COLO668 (cell line): ENCODE measurements at regions not wholly inside any gene's neighbourhood (a gene's known extent, or its start where the extent isn't known, plus 50 kb on each side); places are given as distances from the start of the nearest gene placed in this dataset.
A peak's percentile ranks its signal among the peaks of the same experiment; 100 is the strongest.

ENCODE experiments used
- DNase-seq: peaks from one replicate; lab custom pipeline; 2025; ENCODE audit not compliant: unreplicated experiment; lab: John Stamatoyannopoulos, UW

- DNase-seq: peak; percentile 57
Measured at GRCh38 chr16:85462714-85463611, 150.2 kb upstream of the GSE1 start.

DNA sequence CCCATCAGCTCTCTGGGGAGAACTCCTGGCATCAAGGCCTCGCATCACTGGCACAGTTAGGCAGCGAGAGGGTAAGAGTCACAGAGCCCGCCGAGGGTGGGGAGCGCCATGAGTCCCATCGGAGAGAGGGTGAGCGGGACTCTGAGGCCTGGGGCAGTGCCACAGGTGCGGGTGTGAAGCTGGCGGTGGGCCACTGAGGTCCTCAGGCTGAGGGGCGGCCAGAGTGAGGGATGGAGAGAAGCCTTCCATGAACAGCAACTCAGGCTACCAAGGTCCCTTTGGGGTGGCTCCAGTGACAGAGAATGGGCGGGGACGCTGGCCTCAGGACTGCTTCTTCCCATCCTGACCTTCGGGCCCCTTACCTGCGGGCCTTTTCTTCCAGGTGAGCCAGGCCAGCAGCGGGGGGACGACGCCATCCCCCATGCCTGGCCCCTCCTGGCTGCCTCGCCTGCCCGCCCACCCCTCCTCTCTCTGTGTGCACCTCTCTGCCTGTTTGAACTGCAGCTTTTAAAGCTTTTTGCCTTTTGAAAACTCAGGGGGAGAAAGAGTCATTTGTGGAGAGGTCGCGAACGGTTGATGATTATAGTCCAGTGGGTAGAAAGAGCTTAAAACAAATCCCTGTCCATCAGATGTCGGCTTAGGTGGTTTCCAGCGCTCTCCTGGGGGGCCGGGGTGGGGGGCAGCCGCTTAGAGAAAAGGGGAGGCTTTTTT lies 149.3 kb upstream of the GSE1 start:
- peak; percentile 57 for DNase-seq

- DNase-seq: peak; percentile 81
Measured at GRCh38 chr16:85464383-85465305, 148.5 kb upstream of the GSE1 start.

DNA sequence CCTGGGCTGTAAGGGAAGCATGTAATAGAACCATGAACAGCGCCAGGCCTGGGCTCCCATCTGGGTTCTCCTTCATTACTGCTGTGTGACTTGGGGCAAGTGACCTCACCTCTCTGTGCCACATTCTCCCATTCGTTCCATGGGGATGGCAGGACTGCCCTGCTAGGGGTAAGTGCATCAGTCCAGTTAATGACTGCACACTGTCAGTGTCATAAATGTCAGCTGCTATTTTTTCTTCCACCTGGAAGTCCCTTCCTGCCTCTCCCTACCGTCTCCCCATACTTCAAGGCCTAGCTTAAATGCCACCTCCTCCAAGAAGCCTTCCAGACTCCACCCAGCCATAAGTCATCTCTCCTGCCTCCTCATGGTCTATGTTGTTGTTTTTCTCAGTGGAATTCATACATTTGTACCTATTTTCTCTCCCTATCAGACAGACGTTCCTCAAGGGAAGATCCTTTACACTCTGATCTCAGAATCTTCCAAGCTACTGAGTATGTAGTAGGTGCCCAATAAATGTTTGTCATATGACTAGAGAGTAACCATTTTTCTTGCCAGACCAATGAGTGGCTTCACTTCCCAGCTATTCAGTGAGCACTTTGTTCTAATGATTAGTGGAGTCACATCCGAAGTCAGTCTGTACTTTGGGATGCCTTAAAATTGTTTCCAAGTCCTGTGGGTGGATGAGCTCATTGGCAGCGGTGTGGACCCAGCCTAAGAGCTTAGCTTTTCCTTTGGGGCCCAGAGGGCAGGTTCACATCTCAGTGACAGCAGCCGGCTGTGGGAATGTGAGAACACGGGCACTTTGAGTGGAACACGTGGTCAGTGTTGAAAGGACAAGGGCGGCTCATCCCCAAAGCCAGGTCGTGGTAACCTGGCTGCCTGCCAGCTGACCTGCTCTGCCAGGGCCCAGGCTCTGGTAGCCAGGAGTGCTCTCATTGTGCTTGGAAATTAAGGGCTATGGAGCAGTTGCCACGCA lies 147.5 kb upstream of the GSE1 start:
- DNase-seq: peak; percentile 77

- no peak for DNase-seq
Measured at GRCh38 chr16:85466304-85466700, 146.8 kb upstream of the GSE1 start.

- DNase-seq: no peak
Measured at GRCh38 chr16:85466989-85467388, 146.1 kb upstream of the GSE1 start.

DNA sequence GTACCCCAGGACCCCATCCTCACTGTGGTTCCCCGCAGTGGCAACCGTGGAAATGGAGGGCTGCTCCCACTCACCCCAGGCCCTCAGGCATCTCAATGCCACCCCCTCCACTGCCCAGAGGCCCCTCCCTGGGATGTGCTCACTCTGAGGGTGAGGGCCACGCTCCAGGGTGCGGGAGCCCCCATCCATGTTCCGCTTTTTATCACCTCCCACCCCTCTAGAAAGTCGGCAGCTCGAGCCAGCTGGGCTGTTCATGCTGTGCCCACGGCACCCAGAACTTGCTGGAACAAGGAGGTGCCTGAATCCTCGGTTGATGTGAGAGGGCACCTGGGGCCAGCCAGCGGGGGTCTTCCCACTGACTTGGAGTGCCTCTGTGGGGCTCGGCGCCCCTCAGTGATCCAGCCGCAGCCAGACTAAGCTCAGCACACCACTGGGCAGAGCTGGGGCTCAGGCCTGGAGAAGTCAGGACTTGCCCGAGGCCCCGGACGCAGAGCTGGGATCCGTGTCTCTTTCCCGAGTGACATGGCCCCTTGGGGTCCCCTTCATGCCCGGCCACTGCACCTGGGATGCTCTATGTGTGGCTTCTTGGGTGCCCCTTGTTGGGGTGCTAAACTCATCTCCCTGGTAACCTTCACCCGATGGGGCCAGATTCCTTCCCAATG lies 143.1 kb upstream of the GSE1 start:
- no peak for DNase-seq

DNA sequence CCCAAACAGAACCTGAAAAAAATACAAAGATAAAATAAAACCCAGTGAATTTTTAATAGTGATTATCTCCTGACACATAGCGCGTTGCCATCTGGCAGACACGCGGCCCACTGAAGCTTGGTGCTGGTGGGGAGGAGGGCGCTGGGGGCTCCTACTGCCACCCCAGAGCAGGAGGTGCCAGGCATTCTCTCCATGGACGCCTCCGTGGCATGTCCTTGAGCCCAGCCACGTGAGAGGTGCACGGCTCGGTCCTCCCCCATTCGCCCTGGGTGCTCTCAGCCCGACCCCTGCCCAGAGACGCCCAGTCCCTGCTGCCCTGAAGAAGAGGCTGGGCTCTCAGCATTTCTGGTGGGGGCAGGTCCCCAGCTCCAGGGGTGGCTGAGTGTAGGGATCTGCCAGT lies 142.2 kb upstream of the GSE1 start:
- DNase-seq: no peak

GRCh38 chr16:85471469-85472431 lies 141.4 kb upstream of the GSE1 start:
- peak; percentile 76 for DNase-seq

DNA sequence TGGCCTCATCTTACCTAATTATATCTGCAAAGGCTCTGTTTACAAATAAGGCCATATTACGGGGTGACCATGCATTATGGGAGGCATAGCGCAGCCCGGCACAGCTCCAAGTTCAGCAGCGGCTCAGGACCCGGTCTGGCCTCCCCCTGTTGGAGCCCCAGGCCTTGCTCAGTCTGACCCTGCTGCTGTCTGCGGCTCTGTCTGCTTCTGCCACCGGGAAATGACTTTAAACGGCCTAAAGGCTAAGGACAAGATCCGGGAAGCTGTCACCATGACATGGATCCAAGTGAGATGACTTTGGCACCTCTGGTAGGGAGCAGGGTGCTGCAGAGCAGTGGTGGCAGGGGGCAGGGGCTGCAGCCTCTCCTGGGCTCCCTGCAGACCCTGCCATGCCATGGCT lies 140.6 kb upstream of the GSE1 start:
- no peak for DNase-seq

DNA sequence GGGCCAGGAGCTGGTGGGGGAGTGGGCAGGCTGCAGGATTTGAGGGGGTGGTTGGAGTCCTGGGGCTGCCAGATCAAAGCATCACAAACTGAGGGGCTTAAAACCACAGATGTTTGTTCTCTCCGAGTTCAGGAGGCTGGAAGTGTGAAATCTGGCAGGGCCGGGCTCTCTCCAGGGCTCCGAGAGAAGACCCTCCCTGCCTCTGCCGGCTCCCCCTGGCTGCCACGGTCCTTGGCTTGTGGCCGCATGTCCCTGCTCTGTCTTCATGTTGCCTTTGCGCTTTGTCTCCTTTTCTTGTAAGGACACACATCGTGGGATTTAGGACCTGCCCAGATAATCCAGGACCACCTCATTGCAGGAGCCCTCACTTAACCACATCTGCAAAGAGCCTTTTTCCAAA lies 139.8 kb upstream of the GSE1 start:
- DNase-seq: no peak

- peak; percentile 84 for DNase-seq
Measured at GRCh38 chr16:85473909-85474620, 139.1 kb upstream of the GSE1 start.

- DNase-seq: no peak
Measured at GRCh38 chr16:85474621-85475217, 138.4 kb upstream of the GSE1 start.

DNA sequence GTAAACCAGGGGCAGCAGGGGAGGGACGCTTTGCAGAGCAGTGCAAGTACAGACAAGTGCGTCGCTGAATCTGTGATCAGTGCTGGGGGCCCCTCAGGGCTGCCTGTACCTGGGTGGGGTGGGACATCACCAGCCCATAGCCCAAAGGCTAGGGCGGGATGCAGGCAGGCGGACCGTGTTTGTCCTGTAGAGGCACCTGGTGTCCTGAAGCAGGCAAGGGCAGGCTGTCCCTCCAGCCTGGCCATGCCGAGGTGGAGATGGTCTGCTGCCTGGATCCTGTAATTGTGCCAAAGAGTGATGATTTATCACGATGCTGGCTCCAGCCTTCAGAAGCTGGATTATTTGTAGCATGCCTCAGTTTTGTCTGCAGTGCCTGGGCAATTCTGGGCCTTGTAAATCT lies 137.9 kb upstream of the GSE1 start:
- no peak for DNase-seq

DNA sequence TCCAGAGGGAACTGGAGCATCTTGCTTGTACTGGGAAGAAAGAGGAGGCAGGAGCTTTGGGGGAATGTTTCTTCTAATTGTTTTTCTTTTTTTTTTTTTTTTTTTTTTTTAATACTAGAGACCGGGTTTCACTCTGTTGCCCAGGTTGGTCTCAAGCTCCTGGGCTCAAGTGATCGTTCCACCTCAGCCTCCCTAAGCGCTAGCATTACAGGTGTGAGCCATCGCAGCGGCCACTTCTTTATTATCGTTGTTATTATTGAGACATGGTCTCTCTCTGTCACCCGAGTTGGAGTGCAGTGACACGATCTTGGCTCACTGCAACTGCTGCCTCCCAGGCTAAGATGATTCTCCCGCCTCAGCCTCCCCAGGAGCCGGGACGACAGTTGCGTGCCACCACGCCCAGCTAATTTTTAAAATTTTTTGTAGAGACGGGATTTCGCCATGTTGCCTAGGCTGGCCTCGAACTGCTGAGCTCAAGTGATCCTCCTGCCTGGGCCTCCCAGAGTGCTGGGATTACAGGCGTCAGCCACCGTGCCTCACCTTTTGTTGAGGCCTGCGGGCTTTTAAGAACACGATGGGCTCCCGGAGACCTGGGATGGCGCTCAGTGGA lies 137.3 kb upstream of the GSE1 start:
- DNase-seq: no peak

- DNase-seq: no peak
Measured at GRCh38 chr16:85476389-85476788, 136.7 kb upstream of the GSE1 start.

DNA sequence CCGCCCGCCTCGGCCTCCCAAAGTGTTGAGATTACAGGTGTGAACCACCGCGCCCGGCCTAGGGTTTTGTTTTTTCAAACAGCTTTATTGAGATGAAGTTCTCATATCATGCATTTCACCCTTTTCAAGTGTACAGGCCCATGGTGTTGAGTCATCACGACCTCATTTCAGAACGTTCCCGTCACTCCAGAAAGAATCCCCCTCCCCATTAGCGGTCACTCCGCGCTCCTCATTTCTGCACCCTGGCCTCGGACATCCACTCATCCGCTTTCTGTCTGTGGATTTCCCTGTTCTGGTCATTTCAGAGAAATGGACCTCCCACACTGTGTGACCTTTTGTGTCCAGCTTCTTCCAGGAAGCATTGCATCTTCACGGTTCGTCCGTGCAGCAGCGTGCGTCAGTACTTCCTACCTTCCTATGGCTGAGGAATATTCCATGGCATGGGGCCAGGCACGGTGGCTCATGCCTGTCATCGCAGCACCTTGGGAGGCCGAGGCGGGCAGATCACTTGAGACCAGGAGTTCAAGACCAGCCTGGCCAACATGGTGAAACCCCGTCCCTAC lies 135.2 kb upstream of the GSE1 start:
- DNase-seq: no peak
